IPS DF 6.9 (cell line): ENCODE measurements at regions not wholly inside any gene's neighbourhood (a gene's known extent, or its start where the extent isn't known, plus 50 kb on each side); places are given as distances from the start of the nearest gene placed in this dataset.

Source experiments
- DNase-seq: peaks from one replicate; pipeline ENCODE4 v3.0.0-alpha.2; 2013; ENCODE audit warnings: low read depth, low spot score
- H3K27ac ChIP-seq: one replicate; pipeline ENCODE4 v1.5.1; 2013; ENCODE audit warnings: low read length, control low read depth
- H3K27me3 ChIP-seq: 2 replicates; pipeline ENCODE4 v1.6.1; 2013; ENCODE audit warnings: mild to moderate bottlenecking, low read length; ENCODE audit not compliant: control insufficient read depth, insufficient read depth
- H3K36me3 ChIP-seq: 2 replicates; pipeline ENCODE4 v1.6.1; 2013; ENCODE audit warnings: low read length; ENCODE audit not compliant: control insufficient read depth, insufficient read depth
- H3K4me1 ChIP-seq: 2 replicates; pipeline ENCODE4 v1.6.1; 2013; ENCODE audit warnings: low read length; ENCODE audit not compliant: control insufficient read depth, insufficient read depth
- H3K4me3 ChIP-seq: 2 replicates; pipeline ENCODE4 v1.5.1; 2013; ENCODE audit warnings: mild to moderate bottlenecking, low read length
- H3K9me3 ChIP-seq: 2 replicates; pipeline ENCODE4 v1.6.1; 2013; ENCODE audit warnings: low read length, inconsistent platforms; ENCODE audit not compliant: control insufficient read depth, insufficient read depth
- WGBS: extraction: QIAGEN DNeasy Blood & Tissue Kit; methylation state at CpG from one replicate; pipeline ENCODE4 v1.1.7; 2013; ENCODE audit warnings: mixed read lengths, missing lambda C conversion rate; ENCODE audit not compliant: insufficient read length, insufficient coverage; 5-methylcytosine and 5-hydroxymethylcytosine counted together

DNA sequence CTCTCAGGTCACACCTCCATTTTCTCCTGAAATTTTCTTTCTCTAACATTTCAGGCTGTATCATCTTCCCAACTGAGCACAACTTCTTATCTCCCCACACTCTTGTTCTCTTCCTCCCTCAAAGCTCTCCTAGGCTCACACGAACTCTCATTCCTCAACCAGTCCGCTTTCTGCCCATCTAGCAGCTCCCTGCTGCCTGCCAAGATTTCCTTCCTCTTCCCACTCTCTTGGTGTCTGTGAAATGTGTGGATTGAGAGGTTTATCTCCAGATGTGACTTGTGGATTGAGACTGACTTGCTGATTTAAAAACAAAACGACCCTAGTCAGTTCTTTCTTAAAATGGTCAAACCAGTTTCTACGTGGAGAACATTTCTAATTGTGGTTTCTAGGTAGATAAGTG, 106.3 kb downstream of the MTNR1B start:
- Histone ChIP-seq H3K27me3 (no peaks in the 10 kb centered on the region), H3K4me3 (no peak overlapping the region), H3K9me3 (no peaks in the 10 kb centered on the region), H3K36me3 (no peaks in the 10 kb centered on the region), H3K4me1 (peaks cover 5% of the 10 kb centered on the region), H3K27ac (no peak overlapping the region)
- DNase-seq = no peak
- WGBS = no CpG with 5 or more reads among the region's 4 CpGs

DNA sequence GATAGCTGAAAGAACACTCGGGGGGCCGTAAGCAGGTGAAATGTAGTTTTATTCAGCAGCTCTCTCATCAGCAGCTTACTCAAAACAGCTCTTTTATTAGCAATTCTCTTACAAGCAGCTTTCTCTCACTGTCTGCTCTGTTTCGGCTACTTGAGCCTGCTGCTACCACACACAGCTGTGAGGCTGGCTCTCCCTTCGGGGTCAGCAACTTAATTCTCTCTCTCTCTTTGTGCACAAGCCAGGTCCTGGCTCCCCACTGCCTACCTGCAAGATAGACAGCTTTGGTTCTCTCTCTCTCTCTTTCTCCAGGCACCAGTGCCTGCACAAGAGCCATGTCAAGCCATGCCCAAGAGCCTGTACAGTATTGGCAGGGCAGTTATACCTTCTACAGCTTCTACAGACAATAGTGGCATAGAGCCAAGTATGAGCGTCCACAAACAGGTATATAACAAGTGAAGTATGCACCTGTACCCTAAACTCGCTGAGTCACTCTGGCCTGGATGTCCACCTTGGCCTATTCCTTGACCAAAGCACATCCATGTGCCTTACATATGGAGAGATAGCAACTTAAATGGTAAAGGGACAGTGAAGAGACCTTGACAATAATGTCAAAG, 110.8 kb downstream of the MTNR1B start:
- no peak for DNase-seq
- no CpG with 5 or more reads among the region's 6 CpGs for WGBS
- Histone ChIP-seq H3K9me3 (no peaks in the 10 kb centered on the region), H3K4me3 (no peak overlapping the region), H3K27ac (no peak overlapping the region), H3K4me1 (0 out of 2 replicates have a peak, but pooled peaks cover 2% of the 10 kb centered on the region), H3K27me3 (no peaks in the 10 kb centered on the region), H3K36me3 (no peaks in the 10 kb centered on the region)

DNA sequence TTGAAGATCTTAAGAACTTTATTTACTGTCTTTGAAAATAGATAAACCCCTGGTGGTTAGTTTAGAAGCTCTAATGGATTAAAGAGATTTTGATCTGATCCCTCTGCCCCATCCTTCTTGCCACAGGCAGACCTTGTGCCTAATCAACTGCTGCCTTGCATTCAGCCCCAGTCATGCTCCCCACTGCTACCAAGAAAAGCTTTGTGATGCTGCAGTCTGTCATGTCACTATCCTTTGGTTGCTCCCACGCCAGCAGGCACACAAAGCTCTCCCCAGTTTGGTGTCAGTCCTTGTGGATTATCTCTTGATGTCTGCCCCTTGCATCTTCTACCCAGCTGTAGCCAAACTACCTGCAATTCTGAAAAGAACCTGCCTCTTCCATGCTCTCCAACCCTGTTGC, 112.2 kb downstream of the MTNR1B start:
- no peak for DNase-seq
- no peaks in the 10 kb centered on the region for H3K9me3 ChIP-seq
- no peak overlapping the region for H3K4me3 ChIP-seq
- H3K36me3 ChIP-seq = no peaks in the 10 kb centered on the region
- no peaks in the 10 kb centered on the region for H3K27me3 ChIP-seq
- no peak overlapping the region for H3K27ac ChIP-seq
- peaks cover 7% of the 10 kb centered on the region; the same call in 1 of the 2 replicates for H3K4me1 ChIP-seq
- no CpG with 5 or more reads among the region's 1 CpG for WGBS

DNA sequence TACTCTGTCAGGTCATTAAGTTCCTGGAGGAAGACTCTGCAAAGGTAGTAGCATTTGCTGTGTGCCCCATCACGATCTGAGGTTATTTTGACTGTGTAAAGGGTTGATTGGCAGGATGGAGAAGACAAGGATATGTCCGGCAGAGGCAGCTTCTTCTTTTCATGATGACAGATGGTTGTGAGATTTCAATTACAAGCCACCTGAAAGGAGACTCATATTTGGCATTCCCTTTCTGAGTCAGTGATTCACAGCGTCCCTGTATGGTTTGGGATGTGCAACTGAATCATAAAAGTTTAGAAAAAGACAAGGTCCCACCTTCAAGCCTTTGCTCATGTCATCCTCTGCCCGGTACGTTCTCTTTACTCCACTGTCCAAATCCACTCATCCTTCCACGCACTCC, 113.4 kb downstream of the MTNR1B start:
- WGBS = no CpG with 5 or more reads among the region's 6 CpGs
- DNase-seq = no peak
- Histone ChIP-seq H3K4me1 (peaks cover 7% of the 10 kb centered on the region; the same call in 1 of the 2 replicates), H3K27ac (no peak overlapping the region), H3K4me3 (no peak overlapping the region), H3K36me3 (no peaks in the 10 kb centered on the region), H3K9me3 (no peaks in the 10 kb centered on the region), H3K27me3 (no peaks in the 10 kb centered on the region)

DNA sequence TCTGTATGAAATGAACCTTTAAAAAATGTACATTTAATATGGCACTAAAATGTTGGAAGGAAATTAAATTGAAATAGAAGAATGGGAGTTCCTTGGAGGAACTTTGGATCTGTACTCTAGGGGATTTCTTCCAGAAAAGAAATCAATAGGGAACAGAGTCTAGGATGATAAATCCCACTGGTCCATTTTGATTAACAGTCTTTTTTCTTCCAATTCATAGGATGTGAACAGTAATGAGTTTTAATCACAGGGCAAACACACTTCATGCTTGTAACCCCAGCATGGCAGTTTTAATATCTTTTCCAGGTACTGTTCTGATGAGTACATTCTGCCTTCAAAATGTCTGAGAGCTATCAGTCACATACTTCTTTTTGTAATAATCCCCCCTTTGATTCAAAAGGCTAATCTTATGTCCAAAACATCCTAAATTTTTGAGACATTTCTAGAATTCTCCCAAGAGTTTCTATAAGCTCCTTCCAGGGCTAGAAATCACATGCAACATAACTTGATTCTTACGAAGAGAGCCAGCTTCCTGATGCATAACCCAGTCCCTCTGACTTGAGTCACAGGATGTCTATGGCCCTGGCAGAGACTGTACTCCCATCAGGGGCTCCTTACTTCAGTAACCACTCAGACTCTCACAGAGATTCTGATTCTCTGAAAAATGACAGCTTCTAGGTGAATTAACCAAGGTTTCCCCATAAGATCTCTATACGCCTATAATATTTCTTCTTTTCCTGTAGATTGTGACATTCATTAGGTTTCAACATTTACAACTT, 112.9 kb downstream of the SLC36A4 start:
- Histone ChIP-seq H3K27ac (no peak overlapping the region), H3K27me3 (no peaks in the 10 kb centered on the region), H3K36me3 (no peaks in the 10 kb centered on the region), H3K4me3 (no peak overlapping the region), H3K9me3 (no peaks in the 10 kb centered on the region), H3K4me1 (peaks cover 7% of the 10 kb centered on the region; the same call in 1 of the 2 replicates)
- no CpG with 5 or more reads among the region's 2 CpGs for WGBS
- no peak for DNase-seq

DNA sequence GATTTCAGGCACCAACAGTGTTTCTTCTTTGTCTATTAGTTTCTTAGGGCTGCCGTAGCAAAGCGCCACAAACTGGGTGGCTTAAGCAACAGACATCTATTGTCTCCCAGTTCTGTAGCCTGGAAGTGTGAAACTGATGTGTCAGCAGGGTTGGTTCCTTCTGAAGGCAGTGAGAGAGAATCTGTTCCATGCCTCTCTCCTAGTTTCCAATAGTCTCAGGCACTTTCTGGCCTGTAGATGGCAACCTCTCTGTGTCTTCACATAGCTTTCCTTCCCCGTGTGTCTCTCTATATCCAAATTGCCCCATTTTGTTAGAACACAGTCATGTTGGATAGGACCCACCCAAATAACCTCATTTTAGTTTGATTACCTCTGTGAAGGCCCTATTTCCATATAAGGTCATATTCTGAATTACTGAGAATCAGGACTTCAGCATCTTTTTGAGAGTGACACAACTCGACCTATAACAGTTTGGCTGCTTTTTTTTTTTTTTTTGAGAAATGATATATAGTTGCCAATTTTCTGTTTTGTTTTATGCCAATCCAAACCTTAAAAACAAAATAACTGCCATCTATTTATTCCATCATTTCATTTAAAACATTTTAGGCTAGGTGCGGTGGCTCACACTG, 108.2 kb downstream of the SLC36A4 start:
- H3K4me3 ChIP-seq = no peak overlapping the region
- no CpG with 5 or more reads among the region's 5 CpGs for WGBS
- DNase-seq = peak; percentile 50
- no peak overlapping the region for H3K27ac ChIP-seq
- no peaks in the 10 kb centered on the region for H3K36me3 ChIP-seq
- peaks cover 5% of the 10 kb centered on the region; the same call in 1 of the 2 replicates for H3K4me1 ChIP-seq
- no peaks in the 10 kb centered on the region for H3K9me3 ChIP-seq
- H3K27me3 ChIP-seq = no peaks in the 10 kb centered on the region
